ENCODE measurements at regions not wholly inside any gene's neighbourhood (a gene's known extent, or its start where the extent isn't known, plus 50 kb on each side); places are given as distances from the start of the nearest gene placed in this dataset.

GRCh38 chr16:85990861-85991301, 91.9 kb downstream of the IRF8 start:
- no peak for FAIRE-seq
- no peaks in the 10 kb centered on the region for H3K4me1 ChIP-seq (ENCODE audit: control insufficient read depth, extremely low read depth, insufficient read depth, low read length)
- no peak overlapping the region for H3K4me2 ChIP-seq (ENCODE audit: insufficient read depth, low read length)
- no peaks in the 10 kb centered on the region for H3K79me2 ChIP-seq (ENCODE audit: control insufficient read depth, insufficient read depth, low read length)
- ChIA-PET CTCF (interaction anchor here (1.5 to 14.3 kb wide), 3 partner anchors 25 to 169 kb away, joined by 4 to 564 read pairs (median 16); no protein-coding TSS in a partner anchor), POLR2A (no interaction called here)
- no TSS peak for BruUV-seq (replicated peaks)
- TF ChIP-seq MYC (IDR thresholded peaks at IDR 0.05; ENCODE audit: low read depth, low read length) (no peak), POLR2AphosphoS5 (IDR thresholded peaks at IDR 0.05; ENCODE audit: insufficient read depth, low read depth, low read length) (no peak), JUN (IDR thresholded peaks at IDR 0.05; ENCODE audit: borderline replicate concordance, insufficient read depth, insufficient read length, low read depth) (no peak), CTCF (IDR thresholded peaks at IDR 0.05; ENCODE audit: extremely low read depth in 1 of 2, insufficient read depth in 1 of 2, low read depth in 1 of 2, low read length in 2 of 2) (no peak), POLR2A (IDR thresholded peaks at IDR 0.05; ENCODE audit: low read depth, low read length) (no peak), FOS (IDR thresholded peaks at IDR 0.05; ENCODE audit: borderline replicate concordance, insufficient read depth, low read length) (no peak), GATA2 (IDR thresholded peaks at IDR 0.05; ENCODE audit: insufficient read depth, insufficient read length, low read depth, low read length) (no peak), MAX (IDR thresholded peaks at IDR 0.05; ENCODE audit: insufficient read depth, insufficient read length) (no peak), EZH2 (IDR thresholded peaks at IDR 0.05; ENCODE audit: borderline replicate concordance, low read depth, low read length, severe bottlenecking) (no peak)
- H4K20me1 ChIP-seq (replicated peaks; ENCODE audit: control insufficient read depth, extremely low read depth, insufficient read depth, low read length): no peaks in the 10 kb centered on the region
- H3K27me3 ChIP-seq (ENCODE audit: control insufficient read depth in 2 of 2, insufficient read depth in 2 of 2, low read length in 2 of 2): peaks cover 0 to 2% of the 10 kb centered on the region in 2 experiments
- H2AFZ ChIP-seq (ENCODE audit: low read depth, low read length): no peak overlapping the region
- H3K9me3 ChIP-seq (replicated peaks; ENCODE audit: control insufficient read depth, insufficient read depth, low read length): no peaks in the 10 kb centered on the region
- no peak for DNase-seq (ENCODE audit: low read depth, low spot score)
- H3K27ac ChIP-seq (ENCODE audit: insufficient read depth, low read depth, low read length): no peak overlapping the region
- H3K9ac ChIP-seq (replicated peaks; ENCODE audit: extremely low read depth, insufficient read depth, low read length): no peak overlapping the region
- dilution Hi-C loops (cut with MboI; ENCODE audit: extremely low pct_ligation_motif_present, low sequenced_read_pairs): no loop called here
- no peaks in the 10 kb centered on the region for H3K36me3 ChIP-seq (ENCODE audit: control insufficient read depth in 2 of 2, extremely low read depth in 1 of 2, insufficient read depth in 2 of 2, low read length in 2 of 2)
- H3K4me3 ChIP-seq (replicated peaks in 1 of 3; ENCODE audit: insufficient read depth in 1 of 3, low read depth in 1 of 3, low read length in 3 of 3): no peak overlapping the region
- no peaks in the 10 kb centered on the region for H3K9me1 ChIP-seq (replicated peaks; ENCODE audit: control insufficient read depth, extremely low read depth, insufficient read depth, low read length)
- intact Hi-C loops (cut with micrococcal nuclease): no loop called here

Measured in endothelial cell of umbilical vein (primary cell).